Body of pancreas (tissue), 4 donors: ENCODE measurements at regions not wholly inside any gene's neighbourhood (a gene's known extent, or its start where the extent isn't known, plus 50 kb on each side); places are given as distances from the start of the nearest gene placed in this dataset.

Experiments used
- ATAC-seq: fragments of 150-250 bp; one replicate; pipeline ENCODE4 v1.9.1; 2016
- DNase-seq, 4 donors: peaks; one replicate each; pipeline ENCODE4 v3.0.0-alpha.2; 2019
- H3K27ac ChIP-seq, 4 donors: fragments of 200-600 bp; sonication (generic); 1 replicate in 3 of 4; 2 replicates in 1 of 4; pipeline versions ENCODE4 v1.5.1 to v1.6.1; 2016 to 2019; ENCODE audit warnings: mild to moderate bottlenecking in 1 of 4, mixed read lengths in 1 of 4, moderate library complexity in 1 of 4
- H3K27me3 ChIP-seq, 2 donors: fragments of 200-600 bp; sonication (generic); one replicate each; pipeline ENCODE4 v1.6.0; 2016; ENCODE audit warnings: mild to moderate bottlenecking in 1 of 2
- H3K36me3 ChIP-seq, 2 donors: fragments of 200-600 bp; sonication (generic); replicated peaks in 1 of 2; 2 replicates each; pipeline ENCODE4 v1.5.1; 2016; ENCODE audit warnings: low read depth in 2 of 2; ENCODE audit not compliant: insufficient read depth in 1 of 2
- H3K4me1 ChIP-seq: fragments of 200-600 bp; sonication (generic); one replicate; pipeline ENCODE4 v1.6.0; 2016
- H3K4me3 ChIP-seq, 2 donors: fragments of 200-600 bp; sonication (generic); 1 replicate in 1 of 2; 2 replicates in 1 of 2; pipeline ENCODE4 v1.5.1; 2016 to 2019
- H3K9me3 ChIP-seq, 3 donors: fragments of 200-600 bp; sonication (generic); 1 replicate in 2 of 3; 2 replicates in 1 of 3; pipeline ENCODE4 v1.5.1; 2016
- CTCF ChIP-seq, 7 experiments: fragments of 450-650 bp in 4 of 7; fragments of 200-600 bp in 3 of 7; sonication (generic) in 3 of 7; IDR thresholded peaks; one replicate each; pipeline ENCODE4 v1.5.1; 2016 to 2019; ENCODE audit warnings: antibody characterized with exemption in 7 of 7
- POLR2A ChIP-seq, 3 donors: fragments of 450-650 bp; IDR thresholded peaks; one replicate each; pipeline ENCODE4 v1.6.1; 2016; ENCODE audit warnings: antibody characterized with exemption in 3 of 3, mild to moderate bottlenecking in 2 of 3
- WGBS, 2 donors: methylation state at CpG; one replicate each; pipeline ENCODE4 v1.1.5; 2017; 5-methylcytosine and 5-hydroxymethylcytosine counted together
- intact Hi-C: fragments of 100-400 bp; cut with DNase I; formaldehyde crosslinking; loops from one replicate; pipeline ENCODE4 v1.15.1; 2023

- H3K4me3 ChIP-seq: no peak overlapping the region
- no peak for TF ChIP-seq POLR2A (IDR thresholded peaks at IDR 0.05)
- WGBS, 2 donors: 80 to 82% methylated on average over 8 to 9 of the region's 9 CpGs
- H3K36me3 ChIP-seq: no peaks in the 10 kb centered on the region
- intact Hi-C loops: no loop called here
- no peaks in the 10 kb centered on the region for H3K9me3 ChIP-seq
- H3K4me1 ChIP-seq: no peaks in the 10 kb centered on the region
- H3K27me3 ChIP-seq: no peaks in the 10 kb centered on the region
- DNase-seq (no peak), ATAC-seq (no peak)
- no peak overlapping the region for H3K27ac ChIP-seq
Observed at GRCh38 chr15:31175484-31175883, 74.0 kb upstream of the TRPM1 start.

- intact Hi-C loops: no loop called here
- Histone ChIP-seq H3K9me3 (no peaks in the 10 kb centered on the region), H3K4me3 (no peak overlapping the region), H3K36me3 (no peaks in the 10 kb centered on the region), H3K27me3 (no peaks in the 10 kb centered on the region), H3K4me1 (no peaks in the 10 kb centered on the region), H3K27ac (no peak overlapping the region)
- 48 to 52% methylated on average over 3 to 5 of the region's 5 CpGs for WGBS, 2 donors
- no peak for DNase-seq
- TF ChIP-seq POLR2A (IDR thresholded peaks at IDR 0.05) (no peak), CTCF (IDR thresholded peaks at IDR 0.05) (no peak)
- no peak for ATAC-seq
Observed at GRCh38 chr15:31177951-31178350, 76.4 kb upstream of the TRPM1 start.

GRCh38 chr15:31178705-31179104, 77.2 kb upstream of the TRPM1 start:
- no peak for DNase-seq
- intact Hi-C loops: no loop called here
- WGBS, 2 donors: 65 to 69% methylated on average over 5 of the region's 5 CpGs
- no peaks in the 10 kb centered on the region for H3K4me1 ChIP-seq
- no peak for ATAC-seq
- no peak overlapping the region for H3K27ac ChIP-seq
- H3K4me3 ChIP-seq: no peak overlapping the region
- TF ChIP-seq CTCF (IDR thresholded peaks at IDR 0.05): no peak
- no peak for TF ChIP-seq POLR2A (IDR thresholded peaks at IDR 0.05)
- no peaks in the 10 kb centered on the region for H3K9me3 ChIP-seq
- no peaks in the 10 kb centered on the region for H3K36me3 ChIP-seq
- no peaks in the 10 kb centered on the region for H3K27me3 ChIP-seq

GRCh38 chr15:31179693-31180092, 78.2 kb upstream of the TRPM1 start:
- DNase-seq: no peak
- intact Hi-C loops: no loop called here
- ATAC-seq: no peak
- Histone ChIP-seq H3K27ac (no peak overlapping the region), H3K27me3 (no peaks in the 10 kb centered on the region), H3K36me3 (no peaks in the 10 kb centered on the region), H3K9me3 (no peaks in the 10 kb centered on the region), H3K4me3 (no peak overlapping the region), H3K4me1 (no peaks in the 10 kb centered on the region)
- no peak for TF ChIP-seq POLR2A (IDR thresholded peaks at IDR 0.05)

- ATAC-seq (no peak), DNase-seq (no peak)
- H3K4me3 ChIP-seq: no peak overlapping the region
- no peaks in the 10 kb centered on the region for H3K9me3 ChIP-seq
- TF ChIP-seq CTCF (IDR thresholded peaks at IDR 0.05): no peak
- TF ChIP-seq POLR2A (IDR thresholded peaks at IDR 0.05): no peak
- intact Hi-C loops: no loop called here
- whole genome bisulfite sequencing, 2 donors: 93 to 94% methylated on average over 9 to 10 of the region's 10 CpGs
- no peaks in the 10 kb centered on the region for H3K27me3 ChIP-seq
- H3K36me3 ChIP-seq: no peaks in the 10 kb centered on the region
- H3K27ac ChIP-seq: no peak overlapping the region
- H3K4me1 ChIP-seq: no peaks in the 10 kb centered on the region
Observed at GRCh38 chr15:31193291-31193690, 91.8 kb upstream of the TRPM1 start.

- DNase-seq (no peak), ATAC-seq (no peak)
- H3K4me1 ChIP-seq: no peaks in the 10 kb centered on the region
- WGBS, 2 donors: 60 to 64% methylated on average over 2 of the region's 2 CpGs
- no peak overlapping the region for H3K4me3 ChIP-seq
- intact Hi-C loops: no loop called here
- no peak for TF ChIP-seq POLR2A (IDR thresholded peaks at IDR 0.05)
- no peak for TF ChIP-seq CTCF (IDR thresholded peaks at IDR 0.05)
- no peaks in the 10 kb centered on the region for H3K9me3 ChIP-seq
- no peaks in the 10 kb centered on the region for H3K27me3 ChIP-seq
- no peak overlapping the region for H3K27ac ChIP-seq
- no peaks in the 10 kb centered on the region for H3K36me3 ChIP-seq
Observed at GRCh38 chr15:31195871-31196270, 94.3 kb upstream of the TRPM1 start.
